ENCODE measurements at regions not wholly inside any gene's neighbourhood (a gene's known extent, or its start where the extent isn't known, plus 50 kb on each side); places are given as distances from the start of the nearest gene placed in this dataset.

DNA sequence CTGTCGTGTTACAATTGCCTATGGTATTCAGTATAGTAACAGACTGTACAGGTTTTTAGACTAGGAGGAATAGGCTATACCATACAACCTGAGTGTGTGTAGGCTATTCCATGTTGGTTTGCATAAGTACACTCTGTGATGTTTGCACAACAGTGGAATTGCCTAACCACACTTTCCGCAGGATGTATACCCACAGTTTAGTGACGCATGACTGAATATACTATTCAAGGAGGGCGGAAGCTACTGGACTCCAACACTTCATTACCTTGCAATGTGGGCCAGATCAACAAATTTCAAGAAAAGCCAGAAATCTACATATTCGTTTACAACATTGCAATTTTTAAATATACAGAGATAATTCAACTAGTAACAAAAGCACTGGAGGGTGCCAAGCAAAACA lies 317.2 kb downstream of the PDGFC start:
- no peak overlapping the region for H3K4me2 ChIP-seq
- H2AFZ ChIP-seq, result no peak overlapping the region
- intact Hi-C loops (cut with micrococcal nuclease; ENCODE audit: unreplicated experiment), result no loop called here
- H3K27me3 ChIP-seq (ENCODE audit: insufficient read depth, low read depth), result no peaks in the 10 kb centered on the region
- CTCF ChIA-PET, result no interaction called here
- no peak for TF ChIP-seq EZH2 (IDR thresholded peaks at IDR 0.05; ENCODE audit: low read depth)
- TF ChIP-seq, protein P1, sequence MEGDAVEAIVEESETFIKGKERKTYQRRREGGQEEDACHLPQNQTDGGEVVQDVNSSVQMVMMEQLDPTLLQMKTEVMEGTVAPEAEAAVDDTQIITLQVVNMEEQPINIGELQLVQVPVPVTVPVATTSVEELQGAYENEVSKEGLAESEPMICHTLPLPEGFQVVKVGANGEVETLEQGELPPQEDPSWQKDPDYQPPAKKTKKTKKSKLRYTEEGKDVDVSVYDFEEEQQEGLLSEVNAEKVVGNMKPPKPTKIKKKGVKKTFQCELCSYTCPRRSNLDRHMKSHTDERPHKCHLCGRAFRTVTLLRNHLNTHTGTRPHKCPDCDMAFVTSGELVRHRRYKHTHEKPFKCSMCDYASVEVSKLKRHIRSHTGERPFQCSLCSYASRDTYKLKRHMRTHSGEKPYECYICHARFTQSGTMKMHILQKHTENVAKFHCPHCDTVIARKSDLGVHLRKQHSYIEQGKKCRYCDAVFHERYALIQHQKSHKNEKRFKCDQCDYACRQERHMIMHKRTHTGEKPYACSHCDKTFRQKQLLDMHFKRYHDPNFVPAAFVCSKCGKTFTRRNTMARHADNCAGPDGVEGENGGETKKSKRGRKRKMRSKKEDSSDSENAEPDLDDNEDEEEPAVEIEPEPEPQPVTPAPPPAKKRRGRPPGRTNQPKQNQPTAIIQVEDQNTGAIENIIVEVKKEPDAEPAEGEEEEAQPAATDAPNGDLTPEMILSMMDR (conservative IDR thresholded peaks at IDR 0.05), result no peak
- no peak overlapping the region for H3K4me3 ChIP-seq
- H3K79me2 ChIP-seq (ENCODE audit: low read depth), result no peaks in the 10 kb centered on the region
- no peaks in the 10 kb centered on the region for H3F3A ChIP-seq (ENCODE audit: insufficient read depth, low read depth)
- DNase-seq, result no peak
- POLR2A ChIA-PET (ENCODE audit: unreplicated experiment), result no interaction called here
- no peaks in the 10 kb centered on the region for H4K20me1 ChIP-seq (ENCODE audit: insufficient read depth)
- no peaks in the 10 kb centered on the region for H3K4me1 ChIP-seq (replicated peaks; ENCODE audit: insufficient read depth)
- H3K9me3 ChIP-seq (ENCODE audit: insufficient read depth, low read depth), result no peaks in the 10 kb centered on the region
- H3K9me2 ChIP-seq (ENCODE audit: insufficient read depth), result no peaks in the 10 kb centered on the region
- BruUV-seq (replicated peaks), result no TSS peak
- H3K27ac ChIP-seq, result no peak overlapping the region
- no peaks in the 10 kb centered on the region for H3K36me3 ChIP-seq (ENCODE audit: low read depth)

DNA sequence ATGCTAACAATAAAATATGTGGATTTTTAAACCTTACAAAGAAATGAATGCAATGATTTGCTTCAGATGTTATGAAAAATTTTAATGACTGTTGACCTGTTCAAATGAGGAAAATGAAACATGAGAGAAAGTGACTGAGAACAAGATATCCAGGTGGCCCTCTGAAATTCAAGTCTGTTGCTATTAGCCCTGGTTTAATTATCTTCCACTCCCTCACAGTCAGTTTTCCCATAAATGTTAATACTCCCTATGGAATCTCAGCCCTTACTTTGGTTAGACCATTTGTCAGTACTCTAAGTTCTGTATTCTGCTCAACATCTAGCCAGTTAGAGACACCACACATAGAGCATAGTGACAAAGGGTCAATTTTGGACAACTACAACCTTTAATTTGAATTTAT lies 327.8 kb downstream of the PDGFC start:
- no peak overlapping the region for H3K27ac ChIP-seq
- no peaks in the 10 kb centered on the region for H3F3A ChIP-seq (ENCODE audit: insufficient read depth, low read depth)
- no peak for TF ChIP-seq EZH2 (IDR thresholded peaks at IDR 0.05; ENCODE audit: low read depth)
- TF ChIP-seq, protein P1 (conservative IDR thresholded peaks at IDR 0.05), result no peak
- H3K9me3 ChIP-seq (ENCODE audit: insufficient read depth, low read depth), result no peaks in the 10 kb centered on the region
- no peak overlapping the region for H3K4me2 ChIP-seq
- H3K4me1 ChIP-seq (replicated peaks; ENCODE audit: insufficient read depth), result 0 out of 2 replicates have a peak, but pooled peaks cover 3% of the 10 kb centered on the region
- intact Hi-C loops (cut with micrococcal nuclease; ENCODE audit: unreplicated experiment), result no loop called here
- H3K27me3 ChIP-seq (ENCODE audit: insufficient read depth, low read depth), result no peaks in the 10 kb centered on the region
- H3K4me3 ChIP-seq, result no peak overlapping the region
- no peak for DNase-seq
- H3K9me2 ChIP-seq (ENCODE audit: insufficient read depth), result no peaks in the 10 kb centered on the region
- H3K36me3 ChIP-seq (ENCODE audit: low read depth), result no peaks in the 10 kb centered on the region
- no peaks in the 10 kb centered on the region for H4K20me1 ChIP-seq (ENCODE audit: insufficient read depth)
- no TSS peak for BruUV-seq (replicated peaks)
- CTCF ChIA-PET, result no interaction called here
- no peak overlapping the region for H2AFZ ChIP-seq
- no peaks in the 10 kb centered on the region for H3K79me2 ChIP-seq (ENCODE audit: low read depth)
- POLR2A ChIA-PET (ENCODE audit: unreplicated experiment), result no interaction called here

DNA sequence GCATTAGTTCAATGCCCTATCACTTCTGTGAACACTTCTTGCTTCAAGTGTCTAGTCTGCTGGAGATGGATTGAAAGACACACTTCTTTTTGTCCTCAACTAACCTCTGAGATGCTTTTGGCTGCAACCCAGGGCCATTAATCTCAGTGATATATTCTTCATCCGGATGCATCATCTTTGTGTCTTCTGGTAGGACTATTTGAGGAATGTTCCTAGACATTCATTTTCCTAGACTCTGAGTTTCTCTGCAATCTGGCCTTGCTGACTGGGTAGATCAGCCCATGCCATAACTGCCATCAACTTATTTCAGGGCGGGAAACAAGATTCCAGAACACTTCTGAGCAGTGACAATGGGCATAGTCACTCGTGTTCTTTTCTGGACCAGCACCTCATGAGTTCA lies 329.4 kb downstream of the PDGFC start:
- no peak overlapping the region for H3K4me2 ChIP-seq
- no peaks in the 10 kb centered on the region for H3K27me3 ChIP-seq (ENCODE audit: insufficient read depth, low read depth)
- no peaks in the 10 kb centered on the region for H3F3A ChIP-seq (ENCODE audit: insufficient read depth, low read depth)
- DNase-seq, result no peak
- H2AFZ ChIP-seq, result no peak overlapping the region; the same call in 1 of the 2 replicates
- H3K27ac ChIP-seq, result no peak overlapping the region
- no peak overlapping the region for H3K4me3 ChIP-seq
- BruUV-seq (replicated peaks), result no TSS peak
- H3K36me3 ChIP-seq (ENCODE audit: low read depth), result no peaks in the 10 kb centered on the region
- intact Hi-C loops (cut with micrococcal nuclease; ENCODE audit: unreplicated experiment), result no loop called here
- H3K9me2 ChIP-seq (ENCODE audit: insufficient read depth), result no peaks in the 10 kb centered on the region
- no peaks in the 10 kb centered on the region for H3K9me3 ChIP-seq (ENCODE audit: insufficient read depth, low read depth)
- 0 out of 2 replicates have a peak, but pooled peaks cover 3% of the 10 kb centered on the region for H3K4me1 ChIP-seq (replicated peaks; ENCODE audit: insufficient read depth)
- no peak for TF ChIP-seq EZH2 (IDR thresholded peaks at IDR 0.05; ENCODE audit: low read depth)
- TF ChIP-seq, protein P1 (conservative IDR thresholded peaks at IDR 0.05), result no peak
- no peaks in the 10 kb centered on the region for H3K79me2 ChIP-seq (ENCODE audit: low read depth)
- ChIA-PET CTCF (no interaction called here), POLR2A (ENCODE audit: unreplicated experiment) (no interaction called here)
- H4K20me1 ChIP-seq (ENCODE audit: insufficient read depth), result no peaks in the 10 kb centered on the region
